Fibroblast of mammary gland (primary cell): ENCODE measurements at regions not wholly inside any gene's neighbourhood (a gene's known extent, or its start where the extent isn't known, plus 50 kb on each side); places are given as distances from the start of the nearest gene placed in this dataset.
"Not testable (repeated sequence)": the region's sequence is repeated elsewhere in the genome, so short reads cannot be mapped to it uniquely, and the experiment has no call there.

ENCODE experiments used
- DNase-seq: peaks from one replicate; pipeline ENCODE4 v3.0.0-alpha.2; 2010; ENCODE audit warnings: low read depth
- H3K4me3 ChIP-seq: 2 replicates; pipeline ENCODE4 v1.5.1; 2011; ENCODE audit warnings: low read depth, mild to moderate bottlenecking, low read length, moderate library complexity; ENCODE audit not compliant: control insufficient read depth
- TF ChIP-seq, protein P1 (sequence below): conservative IDR thresholded peaks from 2 replicates; pipeline ENCODE4 v1.5.1; 2011; ENCODE audit warnings: low read depth, low read length, inconsistent platforms; ENCODE audit not compliant: control insufficient read depth, insufficient read depth

DNA sequence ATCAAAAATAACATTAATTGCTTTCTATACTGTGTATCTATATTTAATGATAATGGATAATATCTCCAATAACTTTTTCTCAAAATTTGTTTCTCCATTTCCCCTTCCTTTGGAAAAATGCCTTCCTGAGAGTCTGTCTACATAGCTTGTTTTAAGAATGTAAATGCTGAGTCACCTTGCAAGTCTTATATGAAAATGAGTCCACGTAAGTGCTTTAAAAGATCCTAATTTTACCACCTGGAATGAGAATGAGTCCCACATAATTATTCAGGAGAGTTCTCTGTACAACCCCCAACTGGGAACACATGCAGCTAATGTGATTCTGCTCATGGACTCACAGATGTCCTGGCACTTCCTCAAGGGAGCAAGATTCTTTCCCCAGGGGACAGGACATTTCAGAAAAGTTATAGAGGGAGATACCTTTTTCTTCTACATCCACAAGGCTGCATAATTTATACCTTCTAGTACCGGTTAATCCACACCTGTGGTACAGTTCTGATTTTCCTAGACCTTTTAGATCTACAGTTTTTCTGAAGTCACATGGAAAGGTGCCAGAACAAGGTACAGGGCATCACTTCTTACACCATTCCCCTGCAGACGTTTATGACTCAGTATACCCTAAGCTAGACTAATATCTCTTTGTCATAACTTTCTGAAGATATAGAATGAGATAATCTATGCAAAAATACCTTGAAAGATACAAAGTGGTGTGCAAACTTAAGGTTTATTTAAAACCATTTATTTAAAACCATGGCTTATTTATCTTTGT is 314.1 kb downstream of the CETN3 start:
- no peak overlapping the region for H3K4me3 ChIP-seq
- no peak for DNase-seq
- TF ChIP-seq, protein P1, sequence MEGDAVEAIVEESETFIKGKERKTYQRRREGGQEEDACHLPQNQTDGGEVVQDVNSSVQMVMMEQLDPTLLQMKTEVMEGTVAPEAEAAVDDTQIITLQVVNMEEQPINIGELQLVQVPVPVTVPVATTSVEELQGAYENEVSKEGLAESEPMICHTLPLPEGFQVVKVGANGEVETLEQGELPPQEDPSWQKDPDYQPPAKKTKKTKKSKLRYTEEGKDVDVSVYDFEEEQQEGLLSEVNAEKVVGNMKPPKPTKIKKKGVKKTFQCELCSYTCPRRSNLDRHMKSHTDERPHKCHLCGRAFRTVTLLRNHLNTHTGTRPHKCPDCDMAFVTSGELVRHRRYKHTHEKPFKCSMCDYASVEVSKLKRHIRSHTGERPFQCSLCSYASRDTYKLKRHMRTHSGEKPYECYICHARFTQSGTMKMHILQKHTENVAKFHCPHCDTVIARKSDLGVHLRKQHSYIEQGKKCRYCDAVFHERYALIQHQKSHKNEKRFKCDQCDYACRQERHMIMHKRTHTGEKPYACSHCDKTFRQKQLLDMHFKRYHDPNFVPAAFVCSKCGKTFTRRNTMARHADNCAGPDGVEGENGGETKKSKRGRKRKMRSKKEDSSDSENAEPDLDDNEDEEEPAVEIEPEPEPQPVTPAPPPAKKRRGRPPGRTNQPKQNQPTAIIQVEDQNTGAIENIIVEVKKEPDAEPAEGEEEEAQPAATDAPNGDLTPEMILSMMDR, result no peak

- no peak for DNase-seq
- TF ChIP-seq, protein P1, result no peak
- H3K4me3 ChIP-seq, result no peak overlapping the region
Measured at GRCh38 chr5:90093751-90094485, 315.6 kb downstream of the CETN3 start.

GRCh38 chr5:90092734-90093133 is 316.8 kb downstream of the CETN3 start:
- no peak for DNase-seq
- TF ChIP-seq, protein P1, result no peak

DNA sequence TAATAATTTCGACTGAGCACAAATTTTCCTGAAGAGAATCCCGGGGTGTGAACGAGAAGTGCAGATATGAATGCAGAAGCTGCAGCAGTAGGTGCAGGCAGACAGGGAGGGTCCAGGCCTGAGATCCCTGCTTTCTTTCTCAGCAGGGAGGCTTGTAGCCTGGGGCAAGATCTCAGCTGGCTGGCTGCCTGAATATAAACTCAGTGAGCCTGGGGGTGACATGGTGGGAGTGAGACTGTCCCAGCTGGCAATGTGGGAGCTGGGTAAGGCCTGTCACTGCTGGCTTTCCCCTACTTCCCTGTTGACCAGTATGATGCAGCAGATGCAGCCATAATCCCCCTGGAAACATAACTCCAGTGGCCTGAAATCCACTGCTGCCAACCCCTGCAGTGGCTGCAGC is 325.2 kb downstream of the CETN3 start:
- DNase-seq, result no peak
- TF ChIP-seq, protein P1, result no peak
- no peak overlapping the region for H3K4me3 ChIP-seq

More at GRCh38 chr5:90092734-90093133, 316.8 kb downstream of the CETN3 start:
- H3K4me3 ChIP-seq, result no peak overlapping the region

- H3K4me3 ChIP-seq, DNase-seq: not testable (repeated sequence)
Measured at GRCh38 chr5:90073026-90073570, 336.5 kb downstream of the CETN3 start.

DNA sequence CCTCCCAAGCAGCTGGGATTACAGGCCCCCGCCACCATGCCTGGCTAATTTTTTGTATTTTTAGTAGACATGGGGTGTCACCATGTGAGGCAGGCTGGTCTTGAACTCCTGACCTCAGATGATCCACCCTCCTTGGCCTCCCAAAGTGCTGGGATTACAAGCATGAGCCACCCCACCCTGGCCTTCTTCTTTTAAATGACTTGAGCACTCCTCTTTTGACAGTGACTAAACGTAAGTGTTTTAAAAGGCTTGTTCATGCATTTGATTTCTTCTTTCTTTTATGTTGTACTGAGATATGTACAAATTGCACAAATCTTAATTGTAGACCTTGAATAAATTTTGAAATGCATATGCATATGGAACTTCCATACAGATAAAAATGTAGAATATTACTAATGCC is 337.9 kb downstream of the CETN3 start:
- TF ChIP-seq, protein P1, result no peak
- no peak overlapping the region for H3K4me3 ChIP-seq
- no peak for DNase-seq

DNA sequence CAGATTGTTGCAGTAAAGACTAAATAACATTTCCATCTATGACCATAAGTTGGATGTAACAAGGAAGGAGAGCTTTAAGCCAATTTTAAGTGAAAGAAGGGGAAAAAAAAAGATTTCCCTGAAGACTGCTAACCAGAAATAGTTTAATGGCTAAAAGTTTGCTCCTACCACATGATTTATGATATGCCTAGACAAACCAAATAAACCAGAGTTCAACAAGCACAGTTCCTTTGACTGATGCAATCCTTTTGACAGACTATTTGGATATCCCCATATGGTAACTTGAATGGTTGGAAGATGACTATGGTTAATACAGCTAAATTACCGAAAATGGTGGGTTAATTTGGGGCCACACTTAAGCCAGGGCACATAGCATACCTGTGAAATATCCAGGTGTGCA is 338.5 kb downstream of the CETN3 start:
- DNase-seq, result no peak
- TF ChIP-seq, protein P1, result no peak
- no peak overlapping the region for H3K4me3 ChIP-seq
